Smooth muscle cell (in vitro differentiated cells): ENCODE measurements at regions not wholly inside any gene's neighbourhood (a gene's known extent, or its start where the extent isn't known, plus 50 kb on each side); places are given as distances from the start of the nearest gene placed in this dataset.
A peak's percentile ranks its signal among the peaks of the same experiment; 100 is the strongest.

Experiments used
- DNase-seq: peaks from one replicate; lab custom pipeline; 2025; ENCODE audit not compliant: unreplicated experiment; lab: John Stamatoyannopoulos, UW
- H2AFZ ChIP-seq: fragments of 200-600 bp; sonication (generic); 2 replicates; pipeline ENCODE4 v1.6.0; 2016; ENCODE audit warnings: antibody characterized with exemption, low read depth, mild to moderate bottlenecking
- H3F3A ChIP-seq: fragments of 200-600 bp; sonication (generic); 2 replicates; pipeline ENCODE4 v1.6.0; 2017; ENCODE audit warnings: antibody characterized with exemption, low read depth
- H3K27ac ChIP-seq: fragments of 200-600 bp; sonication (generic); 2 replicates; pipeline ENCODE4 v1.5.1; 2016; ENCODE audit warnings: low read depth, mild to moderate bottlenecking
- H3K27me3 ChIP-seq: fragments of 200-600 bp; sonication (generic); 2 replicates; pipeline ENCODE4 v1.6.1; 2016; ENCODE audit warnings: low read depth, mild to moderate bottlenecking
- H3K36me3 ChIP-seq: fragments of 200-600 bp; sonication (generic); 2 replicates; pipeline ENCODE4 v1.5.1; 2016; ENCODE audit warnings: low read depth
- H3K4me1 ChIP-seq: fragments of 200-600 bp; sonication (generic); 2 replicates; pipeline ENCODE4 v1.5.1; 2016; ENCODE audit warnings: low read depth
- H3K4me2 ChIP-seq: fragments of 200-600 bp; sonication (generic); 2 replicates; pipeline ENCODE4 v1.6.0; 2016; ENCODE audit warnings: mild to moderate bottlenecking
- H3K4me3 ChIP-seq: fragments of 200-600 bp; sonication (generic); 2 replicates; pipeline ENCODE4 v1.5.1; 2016; ENCODE audit warnings: mild to moderate bottlenecking
- H3K79me2 ChIP-seq: fragments of 200-600 bp; sonication (generic); 2 replicates; pipeline ENCODE4 v1.6.0; 2016; ENCODE audit warnings: low read depth, mild to moderate bottlenecking
- H3K9ac ChIP-seq: fragments of 200-600 bp; sonication (generic); 2 replicates; pipeline ENCODE4 v1.6.0; 2016; ENCODE audit warnings: low read depth
- H3K9me3 ChIP-seq: fragments of 200-600 bp; sonication (generic); replicated peaks from 2 replicates; pipeline ENCODE4 v1.5.1; 2016; ENCODE audit warnings: low read depth
- H4K20me1 ChIP-seq: fragments of 200-600 bp; sonication (generic); 2 replicates; pipeline ENCODE4 v1.6.0; 2016; ENCODE audit warnings: low read depth
- WGBS: methylation state at CpG from one replicate; pipeline ENCODE4 v1.1.7; 2016; ENCODE audit warnings: low lambda C conversion rate; 5-methylcytosine and 5-hydroxymethylcytosine counted together
- TF ChIP-seq, protein P1 (sequence below): fragments of 200-600 bp; sonication (generic); IDR thresholded peaks from 2 replicates; pipeline ENCODE4 v1.5.1; 2017; ENCODE audit warnings: borderline replicate concordance, mild to moderate bottlenecking, antibody characterized with exemption; ENCODE audit not compliant: insufficient read depth, poor library complexity, severe bottlenecking

DNA sequence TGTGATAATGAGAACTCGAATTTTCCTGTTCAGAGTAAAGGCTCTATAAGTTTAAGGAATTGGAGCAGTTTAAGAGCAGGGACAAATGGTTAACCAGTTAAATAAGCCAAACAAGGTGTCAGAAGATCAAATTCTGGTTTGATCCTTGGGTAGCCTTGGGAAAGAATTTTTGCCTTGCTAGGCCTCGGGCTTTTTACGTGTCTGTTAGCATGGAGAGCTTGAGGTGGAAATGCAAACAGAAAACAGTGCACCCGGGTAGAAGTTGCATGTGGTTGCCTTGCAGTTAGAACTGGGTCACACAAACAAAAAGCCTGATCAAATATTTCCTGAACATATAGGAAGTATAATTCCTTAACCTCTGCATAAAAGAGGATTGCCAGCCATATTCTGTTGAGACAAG lies 58.3 kb downstream of the RIN2 start:
- Histone ChIP-seq H3K4me2 (peak overlapping the region; percentile 32), H3K27me3 (no peaks in the 10 kb centered on the region), H2AFZ (no peak overlapping the region), H3K4me3 (no peak overlapping the region), H4K20me1 (no peaks in the 10 kb centered on the region), H3K36me3 (no peaks in the 10 kb centered on the region), H3K79me2 (no peaks in the 10 kb centered on the region), H3K4me1 (peaks cover 14% of the 10 kb centered on the region), H3K27ac (peak overlapping the region; percentile 98), H3K9ac (peak overlapping the region; percentile 34), H3K9me3 (no peaks in the 10 kb centered on the region), H3F3A (peaks cover 8% of the 10 kb centered on the region)
- 74% methylated on average over 4 of the region's 4 CpGs for WGBS
- TF ChIP-seq, protein P1, sequence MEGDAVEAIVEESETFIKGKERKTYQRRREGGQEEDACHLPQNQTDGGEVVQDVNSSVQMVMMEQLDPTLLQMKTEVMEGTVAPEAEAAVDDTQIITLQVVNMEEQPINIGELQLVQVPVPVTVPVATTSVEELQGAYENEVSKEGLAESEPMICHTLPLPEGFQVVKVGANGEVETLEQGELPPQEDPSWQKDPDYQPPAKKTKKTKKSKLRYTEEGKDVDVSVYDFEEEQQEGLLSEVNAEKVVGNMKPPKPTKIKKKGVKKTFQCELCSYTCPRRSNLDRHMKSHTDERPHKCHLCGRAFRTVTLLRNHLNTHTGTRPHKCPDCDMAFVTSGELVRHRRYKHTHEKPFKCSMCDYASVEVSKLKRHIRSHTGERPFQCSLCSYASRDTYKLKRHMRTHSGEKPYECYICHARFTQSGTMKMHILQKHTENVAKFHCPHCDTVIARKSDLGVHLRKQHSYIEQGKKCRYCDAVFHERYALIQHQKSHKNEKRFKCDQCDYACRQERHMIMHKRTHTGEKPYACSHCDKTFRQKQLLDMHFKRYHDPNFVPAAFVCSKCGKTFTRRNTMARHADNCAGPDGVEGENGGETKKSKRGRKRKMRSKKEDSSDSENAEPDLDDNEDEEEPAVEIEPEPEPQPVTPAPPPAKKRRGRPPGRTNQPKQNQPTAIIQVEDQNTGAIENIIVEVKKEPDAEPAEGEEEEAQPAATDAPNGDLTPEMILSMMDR, result no peak
- no peak for DNase-seq

DNA sequence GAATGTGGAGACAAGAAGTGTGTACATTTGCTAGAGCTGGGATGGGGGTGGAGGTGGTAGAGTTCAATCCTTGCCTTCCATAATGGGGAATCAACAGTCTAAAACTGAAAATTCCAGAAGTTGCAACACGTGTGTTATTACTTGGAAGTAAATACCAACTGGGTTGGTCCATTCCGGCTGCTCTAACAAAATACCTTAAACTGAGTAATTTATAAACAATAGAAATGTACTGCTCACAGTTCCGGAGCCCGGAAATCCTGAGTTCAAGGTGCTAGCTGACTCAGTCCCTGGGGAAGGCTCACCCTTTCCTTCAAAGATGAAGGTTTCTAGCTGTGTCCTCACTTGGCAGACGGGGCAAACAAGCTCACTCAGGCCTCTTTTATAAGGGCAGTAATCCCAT lies 59.0 kb downstream of the RIN2 start:
- H3K36me3 ChIP-seq, result no peaks in the 10 kb centered on the region
- H2AFZ ChIP-seq, result no peak overlapping the region
- no peaks in the 10 kb centered on the region for H3K27me3 ChIP-seq
- no peak overlapping the region for H3K4me2 ChIP-seq
- H3F3A ChIP-seq, result peaks cover 8% of the 10 kb centered on the region
- peaks cover 14% of the 10 kb centered on the region for H3K4me1 ChIP-seq
- TF ChIP-seq, protein P1, result no peak
- DNase-seq, result no peak
- no peak overlapping the region for H3K4me3 ChIP-seq
- no peaks in the 10 kb centered on the region for H4K20me1 ChIP-seq
- no peaks in the 10 kb centered on the region for H3K79me2 ChIP-seq
- 73% methylated on average over 5 of the region's 5 CpGs for WGBS
- H3K27ac ChIP-seq, result peak overlapping the region; percentile 98
- no peaks in the 10 kb centered on the region for H3K9me3 ChIP-seq
- no peak overlapping the region for H3K9ac ChIP-seq

DNA sequence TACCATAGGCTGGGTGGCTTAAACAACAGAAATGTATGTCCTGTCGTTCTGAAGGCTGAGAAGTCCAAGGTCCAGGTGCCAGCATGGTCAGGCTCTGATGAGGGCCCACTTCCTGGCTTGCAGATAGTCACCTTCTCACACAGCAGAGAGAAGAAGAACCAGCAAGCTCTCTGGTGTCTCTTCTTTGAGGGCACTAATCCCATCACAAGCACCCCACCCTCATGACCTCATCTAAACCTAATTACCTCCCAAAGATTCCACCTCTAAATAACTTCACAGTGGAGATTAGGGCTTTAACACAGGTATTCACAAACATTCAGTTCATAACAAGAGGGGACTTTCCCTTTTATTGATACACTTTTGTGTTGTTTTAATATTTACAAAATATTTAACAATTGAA lies 61.1 kb downstream of the RIN2 start:
- no peak overlapping the region for H3K4me2 ChIP-seq
- H3K27ac ChIP-seq, result no peak overlapping the region
- H3K36me3 ChIP-seq, result no peaks in the 10 kb centered on the region
- no peak overlapping the region for H3K9ac ChIP-seq
- no peaks in the 10 kb centered on the region for H3K79me2 ChIP-seq
- peaks cover 7% of the 10 kb centered on the region for H3F3A ChIP-seq
- 100% methylated on average over 1 of the region's 1 CpG for WGBS
- H3K4me1 ChIP-seq, result peaks cover 14% of the 10 kb centered on the region
- H2AFZ ChIP-seq, result no peak overlapping the region
- no peaks in the 10 kb centered on the region for H3K27me3 ChIP-seq
- no peaks in the 10 kb centered on the region for H4K20me1 ChIP-seq
- TF ChIP-seq, protein P1, result no peak
- H3K4me3 ChIP-seq, result no peak overlapping the region
- no peaks in the 10 kb centered on the region for H3K9me3 ChIP-seq
- DNase-seq, result no peak

DNA sequence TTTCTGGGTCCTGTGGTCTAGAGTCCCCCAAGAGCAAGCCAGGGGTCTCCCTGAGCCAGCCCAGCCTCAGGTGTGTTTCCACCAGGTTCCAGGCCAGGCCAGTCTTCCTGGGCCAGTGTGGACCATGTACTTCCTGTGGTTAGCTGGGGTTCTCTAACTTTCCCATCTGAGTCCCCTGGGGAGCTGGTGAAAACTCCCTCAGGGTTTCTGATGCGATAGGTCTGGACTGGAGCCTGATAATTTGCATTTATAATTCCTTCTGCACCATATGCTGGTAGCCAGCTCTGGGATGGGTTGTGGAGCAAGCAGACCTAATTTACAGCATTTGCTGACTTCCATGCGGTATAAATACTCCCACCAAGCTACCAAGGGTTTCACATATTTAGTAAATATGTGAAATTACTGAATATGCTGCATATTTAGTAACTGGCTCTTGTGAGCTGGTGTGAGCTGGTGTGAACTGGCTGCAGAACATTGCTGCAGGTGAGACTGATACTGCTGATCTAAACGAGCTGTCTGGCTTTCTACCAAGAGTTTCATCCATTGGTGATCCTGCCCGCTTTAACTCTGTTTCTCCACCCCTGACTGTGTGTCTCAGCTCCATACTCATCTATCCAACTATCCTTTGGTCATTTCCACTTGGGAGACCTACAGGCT lies 62.6 kb downstream of the RIN2 start:
- Histone ChIP-seq H3K9me3 (no peaks in the 10 kb centered on the region), H3K79me2 (no peaks in the 10 kb centered on the region), H3K4me2 (no peak overlapping the region), H3K27me3 (no peaks in the 10 kb centered on the region), H3F3A (no peaks in the 10 kb centered on the region), H4K20me1 (no peaks in the 10 kb centered on the region), H3K4me3 (no peak overlapping the region), H3K9ac (no peak overlapping the region), H3K36me3 (no peaks in the 10 kb centered on the region), H2AFZ (no peak overlapping the region), H3K4me1 (peaks cover 7% of the 10 kb centered on the region), H3K27ac (no peak overlapping the region)
- 97% methylated on average over 4 of the region's 4 CpGs for WGBS
- no peak for DNase-seq
- TF ChIP-seq, protein P1, result no peak
